Cardiac fibroblast (primary cell): ENCODE measurements at regions not wholly inside any gene's neighbourhood (a gene's known extent, or its start where the extent isn't known, plus 50 kb on each side); places are given as distances from the start of the nearest gene placed in this dataset.
A peak's percentile ranks its signal among the peaks of the same experiment; 100 is the strongest.

Experiments
- DNase-seq, 2 donors: peaks; one replicate each; pipeline versions ENCODE4 v3.0.0 to v3.0.0-alpha.2; 2010; ENCODE audit warnings: low read depth in 2 of 2
- H3K4me3 ChIP-seq, 2 donors: replicated peaks in 1 of 2; 1 replicate in 1 of 2; 2 replicates in 1 of 2; pipeline ENCODE4 v1.5.1; 2011; ENCODE audit warnings: low read depth in 2 of 2, low read length in 2 of 2, mild to moderate bottlenecking in 2 of 2, moderate library complexity in 1 of 2
- CTCF ChIP-seq: IDR thresholded peaks from one replicate; pipeline ENCODE4 v1.5.1; 2011; ENCODE audit warnings: low read depth, mild to moderate bottlenecking, low read length, inconsistent platforms

DNA sequence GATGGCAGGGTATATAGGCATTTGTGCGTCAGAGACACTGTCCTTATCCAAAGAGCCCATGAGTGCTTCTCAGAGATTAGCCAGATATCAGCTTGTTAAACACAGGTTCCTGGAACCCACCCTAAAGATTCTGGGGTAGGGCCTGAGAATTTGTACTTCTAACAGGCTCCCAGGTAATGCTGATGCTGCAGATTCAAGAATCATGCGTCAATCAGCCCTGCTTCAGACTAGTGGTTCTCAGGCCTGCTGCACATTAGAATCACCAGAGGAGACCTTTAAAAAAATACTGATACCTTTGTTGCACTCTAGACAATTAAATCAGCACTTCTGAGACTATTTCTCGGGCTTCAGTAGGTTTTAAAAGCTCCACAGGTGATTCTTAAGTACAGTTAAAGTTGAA, 369.5 kb downstream of the MFSD1 start:
- no peak for TF ChIP-seq CTCF
- H3K4me3 ChIP-seq = no peak overlapping the region
- no peak for DNase-seq

GRCh38 chr3:159172473-159172872, 370.6 kb downstream of the MFSD1 start:
- TF ChIP-seq CTCF = no peak
- H3K4me3 ChIP-seq = no peak overlapping the region
- DNase-seq = no peak

DNA sequence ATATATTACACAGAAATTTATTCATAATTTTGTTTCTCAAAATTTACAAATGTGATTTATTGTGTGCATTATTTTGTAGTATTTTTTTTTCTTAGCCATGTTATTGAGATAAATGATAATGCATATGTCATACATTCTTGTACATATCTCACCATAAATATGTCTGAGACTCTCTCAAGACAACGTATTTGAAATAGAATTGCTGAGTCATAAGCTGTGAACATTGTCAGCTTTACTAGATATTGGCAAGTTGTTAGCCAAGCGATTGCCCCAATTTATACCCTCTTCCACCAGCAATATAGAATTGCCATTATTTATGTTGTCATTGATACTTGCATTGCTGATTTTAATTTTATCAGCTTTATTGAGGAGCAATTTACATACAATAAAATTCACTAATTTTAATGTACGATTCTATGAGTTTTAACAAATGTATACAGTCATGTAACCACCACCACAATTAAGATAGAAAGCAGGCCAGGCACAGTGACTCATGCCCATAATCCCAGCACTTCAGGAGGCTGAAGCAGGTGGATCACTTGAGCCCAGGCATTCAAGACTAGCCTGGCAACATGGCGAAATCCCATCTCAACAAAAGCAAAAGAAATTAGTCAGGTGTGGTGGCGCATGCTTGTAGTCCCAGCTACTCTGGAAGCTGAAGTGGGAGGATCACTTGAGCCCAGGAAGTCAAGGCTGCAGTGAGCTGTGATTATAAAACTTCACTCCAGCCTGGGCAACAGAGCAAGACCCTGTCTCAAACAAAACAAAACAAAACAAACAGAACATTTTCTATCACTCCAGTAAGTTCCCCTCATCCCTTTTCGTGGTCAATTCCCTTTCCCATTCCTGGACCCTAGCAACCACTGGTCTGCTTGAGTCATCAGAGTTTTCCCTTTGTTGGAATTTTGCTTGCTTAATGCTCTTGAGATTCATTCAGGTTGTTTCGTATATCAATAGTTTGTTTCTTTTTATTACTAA, 373.1 kb downstream of the MFSD1 start:
- no peak for TF ChIP-seq CTCF
- peak in 1 of 2 donors; percentile 24 for DNase-seq
- no peak overlapping the region for H3K4me3 ChIP-seq

GRCh38 chr3:159178209-159178897, 376.5 kb downstream of the MFSD1 start:
- DNase-seq = no peak
- TF ChIP-seq CTCF = no peak
- H3K4me3 ChIP-seq = no peak overlapping the region

DNA sequence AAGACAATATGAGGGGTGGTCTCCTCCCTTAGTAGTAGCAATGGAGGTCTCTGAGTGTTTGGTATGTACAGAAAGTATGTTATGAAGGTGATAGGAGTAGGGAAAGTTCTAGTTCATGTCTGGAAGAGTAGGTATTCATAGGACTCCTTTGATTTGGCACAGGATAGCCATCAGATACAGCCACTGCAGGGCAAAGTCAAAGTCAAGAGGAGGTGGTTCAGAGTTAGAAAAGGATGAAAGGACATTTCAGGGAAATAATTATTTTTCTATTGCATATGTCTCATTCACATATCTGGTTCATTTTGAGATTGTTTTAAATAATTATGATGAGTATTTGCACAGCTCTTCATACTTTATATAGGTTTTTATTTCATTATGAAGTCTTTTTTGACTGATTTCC, 381.1 kb downstream of the MFSD1 start:
- no peak for TF ChIP-seq CTCF
- H3K4me3 ChIP-seq = no peak overlapping the region
- DNase-seq = no peak

- H3K4me3 ChIP-seq = no peak overlapping the region
- TF ChIP-seq CTCF = no peak
- DNase-seq = no peak
Observed at GRCh38 chr3:159185443-159186050, 383.7 kb downstream of the MFSD1 start.
